Neural progenitor cell (in vitro differentiated cells): ENCODE measurements at regions not wholly inside any gene's neighbourhood (a gene's known extent, or its start where the extent isn't known, plus 50 kb on each side); places are given as distances from the start of the nearest gene placed in this dataset.

Experiments
- EZH2 ChIP-seq: fragments of 200-600 bp; sonication (generic); IDR thresholded peaks from 2 replicates; pipeline ENCODE4 v1.6.1; 2017; ENCODE audit warnings: antibody characterized with exemption, mild to moderate bottlenecking, moderate library complexity
- EZH2phosphoT487 ChIP-seq: fragments of 200-600 bp; sonication (generic); IDR thresholded peaks from 2 replicates; pipeline ENCODE4 v1.6.1; 2017; ENCODE audit warnings: antibody characterized with exemption
- TF ChIP-seq, protein P1 (sequence below): fragments of 200-600 bp; sonication (generic); IDR thresholded peaks from 2 replicates; pipeline ENCODE4 v1.5.1; 2017; ENCODE audit warnings: antibody characterized with exemption, mild to moderate bottlenecking

DNA sequence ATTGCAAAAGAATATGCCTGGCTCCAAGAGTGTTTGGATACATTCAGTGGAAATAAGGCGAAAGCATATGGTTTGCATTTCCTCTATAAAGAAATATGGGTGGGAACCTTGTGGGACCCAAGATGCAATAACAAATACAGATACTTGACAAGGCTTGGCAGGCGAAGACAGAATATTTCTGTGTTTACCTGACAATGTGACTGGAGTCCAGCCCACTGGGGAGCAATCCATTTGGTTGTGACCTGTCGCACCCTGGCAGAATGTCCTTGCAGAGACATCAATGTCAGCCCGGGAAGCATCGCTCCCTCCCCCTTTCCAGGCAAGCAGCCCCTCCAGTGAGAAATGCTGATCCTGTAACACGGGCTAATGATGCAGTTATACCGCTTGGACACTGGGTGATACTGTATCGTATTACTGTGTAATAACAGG, 296.6 kb downstream of the MAF start:
- TF ChIP-seq, protein P1, sequence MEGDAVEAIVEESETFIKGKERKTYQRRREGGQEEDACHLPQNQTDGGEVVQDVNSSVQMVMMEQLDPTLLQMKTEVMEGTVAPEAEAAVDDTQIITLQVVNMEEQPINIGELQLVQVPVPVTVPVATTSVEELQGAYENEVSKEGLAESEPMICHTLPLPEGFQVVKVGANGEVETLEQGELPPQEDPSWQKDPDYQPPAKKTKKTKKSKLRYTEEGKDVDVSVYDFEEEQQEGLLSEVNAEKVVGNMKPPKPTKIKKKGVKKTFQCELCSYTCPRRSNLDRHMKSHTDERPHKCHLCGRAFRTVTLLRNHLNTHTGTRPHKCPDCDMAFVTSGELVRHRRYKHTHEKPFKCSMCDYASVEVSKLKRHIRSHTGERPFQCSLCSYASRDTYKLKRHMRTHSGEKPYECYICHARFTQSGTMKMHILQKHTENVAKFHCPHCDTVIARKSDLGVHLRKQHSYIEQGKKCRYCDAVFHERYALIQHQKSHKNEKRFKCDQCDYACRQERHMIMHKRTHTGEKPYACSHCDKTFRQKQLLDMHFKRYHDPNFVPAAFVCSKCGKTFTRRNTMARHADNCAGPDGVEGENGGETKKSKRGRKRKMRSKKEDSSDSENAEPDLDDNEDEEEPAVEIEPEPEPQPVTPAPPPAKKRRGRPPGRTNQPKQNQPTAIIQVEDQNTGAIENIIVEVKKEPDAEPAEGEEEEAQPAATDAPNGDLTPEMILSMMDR = no peak
- TF ChIP-seq EZH2 (no peak), EZH2phosphoT487 (no peak)
